ENCODE measurements at regions not wholly inside any gene's neighbourhood (a gene's known extent, or its start where the extent isn't known, plus 50 kb on each side); places are given as distances from the start of the nearest gene placed in this dataset.
"Not testable (repeated sequence)": the region's sequence is repeated elsewhere in the genome, so short reads cannot be mapped to it uniquely, and the experiment has no call there.

- DNase-seq = no peak
Measured at GRCh38 chr5:154593071-154593470, 115.0 kb upstream of the HAND1 start.

GRCh38 chr5:154590093-154590724 is 112.2 kb upstream of the HAND1 start:
- DNase-seq = peak in 1 of 51 donors; percentile 1

- no peak for DNase-seq
Measured at GRCh38 chr5:154589511-154589910, 111.5 kb upstream of the HAND1 start.

- DNase-seq = not testable (repeated sequence)
Measured at GRCh38 chr5:154588833-154589425, 110.9 kb upstream of the HAND1 start.

GRCh38 chr5:154588091-154588774 is 110.2 kb upstream of the HAND1 start:
- DNase-seq = no peak

GRCh38 chr5:154587123-154588026 is 109.3 kb upstream of the HAND1 start:
- DNase-seq = no peak

- DNase-seq = no peak
Measured at GRCh38 chr5:154583671-154584177, 105.7 kb upstream of the HAND1 start.

- no peak for DNase-seq
Measured at GRCh38 chr5:154580422-154580821, 102.4 kb upstream of the HAND1 start.

- no peak for DNase-seq
Measured at GRCh38 chr5:154577416-154577815, 99.4 kb upstream of the HAND1 start.

- DNase-seq = no peak
Measured at GRCh38 chr5:154576429-154576806, 98.4 kb upstream of the HAND1 start.

- no peak for DNase-seq
Measured at GRCh38 chr5:154575546-154576428, 97.8 kb upstream of the HAND1 start.

GRCh38 chr5:154573011-154573410 is 95.0 kb upstream of the HAND1 start:
- DNase-seq = no peak

- no peak for DNase-seq
Measured at GRCh38 chr5:154571325-154572035, 93.5 kb upstream of the HAND1 start.

- DNase-seq = no peak
Measured at GRCh38 chr5:154570572-154571324, 92.7 kb upstream of the HAND1 start.

- DNase-seq = no peak
Measured at GRCh38 chr5:154568589-154568988, 90.6 kb upstream of the HAND1 start.

GRCh38 chr5:154567155-154567554 is 89.1 kb upstream of the HAND1 start:
- no peak for DNase-seq

GRCh38 chr5:154566146-154566680 is 88.2 kb upstream of the HAND1 start:
- no peak for DNase-seq

GRCh38 chr5:154565123-154565522 is 87.1 kb upstream of the HAND1 start:
- DNase-seq = no peak

All from hypothalamus (tissue), 51 donors.